OCI-LY3 (cell line): ENCODE measurements at regions not wholly inside any gene's neighbourhood (a gene's known extent, or its start where the extent isn't known, plus 50 kb on each side); places are given as distances from the start of the nearest gene placed in this dataset.

Experiments
- H2AFZ ChIP-seq: fragments of 200-600, 300-600 bp; shearing (Covaris generic); 2 replicates; pipeline ENCODE4 v1.6.0; 2014; ENCODE audit warnings: antibody characterized with exemption, low read depth, low read length
- H3K27ac ChIP-seq: fragments of 200-600, 300-600 bp; sonication (generic); 2 replicates; pipeline ENCODE4 v1.5.1; 2014; ENCODE audit warnings: mild to moderate bottlenecking, low read length, moderate library complexity, mixed read lengths
- H3K27me3 ChIP-seq: fragments of 200-600, 300-600 bp; sonication (generic); 2 replicates; pipeline ENCODE4 v1.6.1; 2014; ENCODE audit warnings: low read depth, low read length, mixed read lengths
- H3K36me3 ChIP-seq: fragments of 200-600, 300-600 bp; sonication (generic); replicated peaks from 2 replicates; pipeline ENCODE3; 2014; ENCODE audit warnings: low read depth, low read length, mixed read lengths
- H3K4me1 ChIP-seq: fragments of 300-600, 200-600 bp; sonication (generic); 2 replicates; pipeline ENCODE4 v1.6.1; 2014; ENCODE audit warnings: low read length, mixed read lengths
- H3K4me2 ChIP-seq: fragments of 200-600, 300-600 bp; sonication (generic); 2 replicates; pipeline ENCODE4 v1.6.1; 2014; ENCODE audit warnings: low read length, mixed read lengths
- H3K4me3 ChIP-seq: fragments of 300-600, 200-600 bp; sonication (generic); 2 replicates; pipeline ENCODE4 v1.5.1; 2014; ENCODE audit warnings: antibody characterized with exemption, mild to moderate bottlenecking, low read length, moderate library complexity
- H3K79me2 ChIP-seq: fragments of 300-600, 200-600 bp; shearing (Covaris generic); 2 replicates; pipeline ENCODE4 v1.6.1; 2014; ENCODE audit warnings: mild to moderate bottlenecking, low read length, mixed read lengths
- H3K9ac ChIP-seq: fragments of 300-600, 200-600 bp; shearing (Covaris generic); 2 replicates; pipeline ENCODE4 v1.6.0; 2014; ENCODE audit warnings: mild to moderate bottlenecking, low read length, moderate library complexity
- H3K9me3 ChIP-seq: fragments of 200-600, 300-600 bp; shearing (Covaris generic); 2 replicates; pipeline ENCODE4 v1.6.1; 2014; ENCODE audit warnings: low read length, mixed read lengths; ENCODE audit not compliant: insufficient read depth
- H4K20me1 ChIP-seq: fragments of 200-600, 300-600 bp; sonication (generic); 2 replicates; pipeline ENCODE4 v1.6.1; 2016; ENCODE audit warnings: low read length, mixed read lengths; ENCODE audit not compliant: insufficient read depth
- EZH2phosphoT487 ChIP-seq: fragments of 200-600 bp; shearing (Covaris generic); IDR thresholded peaks from 2 replicates; pipeline ENCODE4 v1.6.1; 2018; ENCODE audit warnings: antibody characterized with exemption, mixed run types, low read depth
- TF ChIP-seq, protein P1 (sequence below): fragments of 200-600, 300-600 bp; sonication (generic); IDR thresholded peaks from 2 replicates; pipeline ENCODE4 v1.5.1; 2014; ENCODE audit warnings: antibody characterized with exemption, low read length, low read depth

DNA sequence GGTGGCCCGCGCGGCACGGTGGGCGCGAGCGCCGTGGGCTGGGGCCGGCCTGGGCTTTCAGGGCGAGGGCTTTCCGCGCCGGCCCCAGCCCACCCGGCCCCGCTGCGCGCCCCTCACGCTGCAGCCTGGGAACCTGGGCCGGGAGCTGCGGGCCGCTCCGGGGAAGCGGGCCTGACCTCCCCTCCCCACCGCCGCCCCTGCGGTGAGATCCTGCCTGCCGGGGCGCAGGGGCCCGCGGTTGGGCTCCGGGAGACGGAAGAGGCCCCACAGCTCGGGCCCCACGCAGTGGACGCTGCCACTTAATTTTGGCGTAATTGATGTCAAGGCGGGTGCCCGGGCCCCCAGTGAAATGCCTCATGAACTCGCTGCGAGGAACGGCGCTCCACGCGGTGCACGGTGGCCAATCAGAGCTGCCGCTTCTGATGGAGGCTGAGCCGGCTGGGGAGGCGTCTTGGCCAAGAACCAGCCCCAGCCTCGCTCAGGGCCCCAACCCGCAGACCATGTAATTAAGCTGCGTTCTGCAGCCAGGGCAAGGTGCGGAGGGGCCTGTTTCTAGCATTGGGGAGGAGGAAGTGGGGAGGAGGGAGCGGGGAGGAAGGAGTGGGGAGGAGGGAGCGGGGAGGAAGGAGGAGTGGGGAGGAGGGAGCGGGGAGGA is 96.1 kb upstream of the BHLHE23 start:
- Histone ChIP-seq H3K27ac (no peak overlapping the region), H3K27me3 (no peaks in the 10 kb centered on the region)

DNA sequence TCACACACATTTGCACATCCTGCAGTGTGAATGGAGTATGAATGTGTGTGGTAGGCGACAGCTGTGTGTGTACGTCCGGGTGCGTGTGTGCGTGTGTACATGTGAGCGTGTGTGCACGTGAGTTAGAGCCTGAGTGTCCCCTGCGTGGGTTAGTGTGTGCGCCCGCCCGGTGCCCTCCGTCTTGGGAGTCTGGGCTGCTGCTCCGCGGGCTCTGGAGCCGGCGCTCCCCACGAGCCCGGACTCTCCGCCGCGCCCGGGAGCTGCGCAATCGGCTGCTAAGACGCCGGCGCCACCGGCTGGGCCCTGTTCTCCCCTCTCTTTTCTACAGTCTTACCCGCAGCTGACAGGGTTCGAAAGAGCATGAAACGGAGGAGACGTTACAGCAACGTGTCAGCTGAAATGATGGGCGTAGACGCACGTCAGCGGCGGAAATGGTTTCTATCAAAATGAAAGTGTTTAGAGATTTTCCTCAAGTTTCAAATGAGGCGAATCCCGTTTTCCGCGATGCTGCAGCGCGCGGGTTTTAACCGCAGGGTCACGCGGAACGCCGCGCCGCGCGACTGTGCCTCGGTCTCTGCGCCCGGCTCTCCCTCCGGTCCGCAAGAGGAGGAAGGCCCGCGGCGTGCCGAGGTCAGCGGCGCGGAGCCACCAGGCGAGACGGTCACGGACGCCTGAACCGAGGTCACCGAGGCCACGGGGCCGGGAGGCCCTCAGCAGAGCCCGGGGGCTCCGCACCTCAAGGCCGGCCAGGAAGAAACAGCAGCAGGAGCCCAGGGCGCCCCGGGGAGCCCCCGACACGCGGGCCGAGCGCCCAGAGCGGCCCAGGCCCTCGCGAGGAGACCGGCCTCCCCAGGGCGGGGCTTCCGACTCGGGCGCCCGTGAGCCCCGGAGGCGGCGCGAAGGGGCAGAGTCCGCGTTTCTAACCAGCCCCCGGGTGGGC is 95.3 kb upstream of the BHLHE23 start:
- Histone ChIP-seq H3K4me2 (no peak overlapping the region), H3K9ac (no peak overlapping the region), H2AFZ (no peak overlapping the region), H3K36me3 (no peaks in the 10 kb centered on the region), H4K20me1 (no peaks in the 10 kb centered on the region), H3K4me1 (no peaks in the 10 kb centered on the region), H3K79me2 (no peaks in the 10 kb centered on the region), H3K27me3 (no peaks in the 10 kb centered on the region), H3K9me3 (no peaks in the 10 kb centered on the region), H3K4me3 (no peak overlapping the region), H3K27ac (no peak overlapping the region)
- TF ChIP-seq EZH2phosphoT487, result no peak
- TF ChIP-seq, protein P1, sequence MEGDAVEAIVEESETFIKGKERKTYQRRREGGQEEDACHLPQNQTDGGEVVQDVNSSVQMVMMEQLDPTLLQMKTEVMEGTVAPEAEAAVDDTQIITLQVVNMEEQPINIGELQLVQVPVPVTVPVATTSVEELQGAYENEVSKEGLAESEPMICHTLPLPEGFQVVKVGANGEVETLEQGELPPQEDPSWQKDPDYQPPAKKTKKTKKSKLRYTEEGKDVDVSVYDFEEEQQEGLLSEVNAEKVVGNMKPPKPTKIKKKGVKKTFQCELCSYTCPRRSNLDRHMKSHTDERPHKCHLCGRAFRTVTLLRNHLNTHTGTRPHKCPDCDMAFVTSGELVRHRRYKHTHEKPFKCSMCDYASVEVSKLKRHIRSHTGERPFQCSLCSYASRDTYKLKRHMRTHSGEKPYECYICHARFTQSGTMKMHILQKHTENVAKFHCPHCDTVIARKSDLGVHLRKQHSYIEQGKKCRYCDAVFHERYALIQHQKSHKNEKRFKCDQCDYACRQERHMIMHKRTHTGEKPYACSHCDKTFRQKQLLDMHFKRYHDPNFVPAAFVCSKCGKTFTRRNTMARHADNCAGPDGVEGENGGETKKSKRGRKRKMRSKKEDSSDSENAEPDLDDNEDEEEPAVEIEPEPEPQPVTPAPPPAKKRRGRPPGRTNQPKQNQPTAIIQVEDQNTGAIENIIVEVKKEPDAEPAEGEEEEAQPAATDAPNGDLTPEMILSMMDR, result no peak

More for the DNA sequence above, 96.1 kb upstream of the BHLHE23 start:
- no peak overlapping the region for H3K9ac ChIP-seq
- no peaks in the 10 kb centered on the region for H3K36me3 ChIP-seq
- no peak overlapping the region for H3K4me2 ChIP-seq
- H3K79me2 ChIP-seq, result no peaks in the 10 kb centered on the region
- no peaks in the 10 kb centered on the region for H3K4me1 ChIP-seq
- H2AFZ ChIP-seq, result no peak overlapping the region
- TF ChIP-seq, protein P1, result no peak
- TF ChIP-seq EZH2phosphoT487, result no peak
- H3K4me3 ChIP-seq, result no peak overlapping the region
- no peaks in the 10 kb centered on the region for H3K9me3 ChIP-seq
- H4K20me1 ChIP-seq, result no peaks in the 10 kb centered on the region

DNA sequence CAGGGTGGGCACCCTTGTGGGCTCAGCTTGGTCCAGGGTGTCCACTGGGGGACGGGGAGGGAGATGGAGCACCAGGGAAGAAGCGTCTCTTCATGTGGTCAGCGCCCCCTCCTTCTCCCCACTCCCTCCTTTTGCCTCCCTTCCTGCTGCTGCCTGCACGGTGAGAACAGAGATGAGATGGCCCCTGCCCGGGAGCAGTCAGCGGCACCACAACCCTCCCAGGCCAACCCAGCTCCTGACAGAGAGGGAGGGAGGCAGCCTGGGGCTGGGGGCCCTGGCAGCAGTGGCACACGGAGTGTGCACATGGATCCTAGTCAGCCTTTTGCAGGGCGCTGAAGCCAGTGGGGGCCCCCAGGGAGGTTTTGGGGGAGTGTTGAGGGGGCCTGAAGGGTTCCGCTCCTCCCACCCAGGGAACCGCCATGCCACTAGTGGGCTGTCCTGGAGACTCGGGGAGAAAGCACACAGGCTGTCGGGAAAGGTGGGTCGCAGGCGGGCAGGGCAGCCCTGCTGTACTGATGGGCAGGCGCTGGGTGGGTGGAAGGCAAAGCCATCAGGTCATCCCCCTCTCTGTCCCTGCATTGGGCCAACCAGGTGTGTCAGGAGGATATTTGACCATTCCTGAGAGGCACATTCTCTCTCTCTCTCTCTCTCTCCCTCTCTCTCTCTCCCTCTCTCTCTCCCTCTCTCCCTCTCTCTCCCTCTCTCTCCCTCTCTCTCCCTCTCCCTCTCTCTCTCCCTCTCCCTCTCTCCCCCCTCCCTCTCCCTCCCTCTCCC is 94.3 kb upstream of the BHLHE23 start:
- Histone ChIP-seq H2AFZ (no peak overlapping the region), H3K36me3 (no peaks in the 10 kb centered on the region), H3K9ac (no peak overlapping the region), H3K4me2 (no peak overlapping the region), H3K27ac (no peak overlapping the region), H3K27me3 (no peaks in the 10 kb centered on the region), H3K79me2 (no peaks in the 10 kb centered on the region), H3K4me1 (no peaks in the 10 kb centered on the region), H3K4me3 (no peak overlapping the region), H3K9me3 (no peaks in the 10 kb centered on the region), H4K20me1 (no peaks in the 10 kb centered on the region)
- TF ChIP-seq, protein P1, result no peak
- no peak for TF ChIP-seq EZH2phosphoT487
